ENCODE measurements at regions not wholly inside any gene's neighbourhood (a gene's known extent, or its start where the extent isn't known, plus 50 kb on each side); places are given as distances from the start of the nearest gene placed in this dataset.

- DNase-seq (ENCODE audit: extremely low spot score, insufficient read length, low read depth), result no peak
- FAIRE-seq, result no peak
Observed at GRCh38 chr11:28887681-28888080, 779.5 kb downstream of the METTL15 start.

- FAIRE-seq, result no peak
- DNase-seq (ENCODE audit: extremely low spot score, insufficient read length, low read depth), result no peak
Observed at GRCh38 chr11:28879869-28880268, 771.7 kb downstream of the METTL15 start.

- FAIRE-seq (no peak), DNase-seq (ENCODE audit: extremely low spot score, insufficient read length, low read depth) (no peak)
Observed at GRCh38 chr11:28878025-28878424, 769.8 kb downstream of the METTL15 start.

GRCh38 chr11:28877340-28877739 is 769.2 kb downstream of the METTL15 start:
- DNase-seq (ENCODE audit: extremely low spot score, insufficient read length, low read depth) (no peak), FAIRE-seq (no peak)

GRCh38 chr11:28874706-28875105 is 766.5 kb downstream of the METTL15 start:
- DNase-seq (ENCODE audit: extremely low spot score, insufficient read length, low read depth) (no peak), FAIRE-seq (no peak)

- no peak for DNase-seq (ENCODE audit: extremely low spot score, insufficient read length, low read depth)
- no peak for FAIRE-seq
Observed at GRCh38 chr11:28871090-28871489, 762.9 kb downstream of the METTL15 start.

- FAIRE-seq, result no peak
- DNase-seq (ENCODE audit: extremely low spot score, insufficient read length, low read depth), result no peak
Observed at GRCh38 chr11:28863422-28863821, 755.2 kb downstream of the METTL15 start.

GRCh38 chr11:28860893-28861292 is 752.7 kb downstream of the METTL15 start:
- FAIRE-seq (no peak), DNase-seq (ENCODE audit: extremely low spot score, insufficient read length, low read depth) (no peak)

- FAIRE-seq (no peak), DNase-seq (ENCODE audit: extremely low spot score, insufficient read length, low read depth) (no peak)
Observed at GRCh38 chr11:28858076-28858475, 749.9 kb downstream of the METTL15 start.

- FAIRE-seq (no peak), DNase-seq (ENCODE audit: extremely low spot score, insufficient read length, low read depth) (no peak)
Observed at GRCh38 chr11:28849053-28849452, 740.9 kb downstream of the METTL15 start.

GRCh38 chr11:28842716-28843115 is 734.5 kb downstream of the METTL15 start:
- FAIRE-seq, result no peak

GRCh38 chr11:28838741-28839140 is 730.6 kb downstream of the METTL15 start:
- FAIRE-seq, result no peak
- no peak for DNase-seq (ENCODE audit: extremely low spot score, insufficient read length, low read depth)

More at GRCh38 chr11:28842716-28843115, 734.5 kb downstream of the METTL15 start:
- no peak for DNase-seq (ENCODE audit: extremely low spot score, insufficient read length, low read depth)

GRCh38 chr11:28837599-28837998 is 729.4 kb downstream of the METTL15 start:
- FAIRE-seq (no peak), DNase-seq (ENCODE audit: extremely low spot score, insufficient read length, low read depth) (no peak)

GRCh38 chr11:28836285-28837081 is 728.3 kb downstream of the METTL15 start:
- no peak for FAIRE-seq
- no peak for DNase-seq (ENCODE audit: extremely low spot score, insufficient read length, low read depth)

GRCh38 chr11:28835790-28836189 is 727.6 kb downstream of the METTL15 start:
- DNase-seq (ENCODE audit: extremely low spot score, insufficient read length, low read depth) (no peak), FAIRE-seq (no peak)

- DNase-seq (ENCODE audit: extremely low spot score, insufficient read length, low read depth) (no peak), FAIRE-seq (no peak)
Observed at GRCh38 chr11:28835317-28835716, 727.1 kb downstream of the METTL15 start.

- DNase-seq (ENCODE audit: extremely low spot score, insufficient read length, low read depth), result no peak
- FAIRE-seq, result no peak
Observed at GRCh38 chr11:28834877-28835276, 726.7 kb downstream of the METTL15 start.

GRCh38 chr11:28833670-28834069 is 725.5 kb downstream of the METTL15 start:
- FAIRE-seq (no peak), DNase-seq (ENCODE audit: extremely low spot score, insufficient read length, low read depth) (no peak)

- no peak for FAIRE-seq
- no peak for DNase-seq (ENCODE audit: extremely low spot score, insufficient read length, low read depth)
Observed at GRCh38 chr11:28833169-28833568, 725.0 kb downstream of the METTL15 start.

- FAIRE-seq, result no peak
- no peak for DNase-seq (ENCODE audit: extremely low spot score, insufficient read length, low read depth)
Observed at GRCh38 chr11:28826807-28827206, 718.6 kb downstream of the METTL15 start.

- FAIRE-seq (no peak), DNase-seq (ENCODE audit: extremely low spot score, insufficient read length, low read depth) (no peak)
Observed at GRCh38 chr11:28822576-28822975, 714.4 kb downstream of the METTL15 start.

All from GM18507 (cell line).